D721Med (cell line): ENCODE measurements at regions not wholly inside any gene's neighbourhood (a gene's known extent, or its start where the extent isn't known, plus 50 kb on each side); places are given as distances from the start of the nearest gene placed in this dataset.

ENCODE experiments used
- DNase-seq: peaks from one replicate; pipeline ENCODE4 v3.0.0; 2011; ENCODE audit warnings: low spot score; ENCODE audit not compliant: insufficient read length
- FAIRE-seq: peaks from 2 replicates; lab custom pipeline; 2011; peaks lifted over from hg19 to GRCh38; lab: Jason Lieb, UNC
- TF ChIP-seq, protein P1 (sequence below): IDR thresholded peaks from 2 replicates; pipeline ENCODE4 v1.5.1; 2012; ENCODE audit warnings: mild to moderate bottlenecking, control low read depth; ENCODE audit not compliant: insufficient read depth; ENCODE audit errors: missing control alignments

DNA sequence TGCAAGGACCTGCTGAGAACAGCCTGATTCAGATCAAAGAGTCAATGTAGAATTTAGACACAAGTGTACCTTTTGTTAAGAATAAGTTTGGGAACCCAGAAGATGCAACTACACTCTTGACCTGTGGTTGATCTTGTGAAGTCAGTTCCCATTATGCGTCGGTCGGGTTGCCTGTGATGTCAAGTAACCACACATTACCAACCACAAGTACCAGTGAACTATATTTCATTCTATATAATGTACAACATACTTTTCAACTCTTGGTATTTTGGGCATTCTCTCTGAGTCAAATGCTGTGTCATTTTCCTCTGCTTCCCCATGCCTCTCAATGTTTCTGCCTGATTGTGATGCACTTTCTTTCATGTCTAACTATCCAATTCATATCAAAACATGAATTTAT is 426.2 kb downstream of the ETV1 start:
- TF ChIP-seq, protein P1, sequence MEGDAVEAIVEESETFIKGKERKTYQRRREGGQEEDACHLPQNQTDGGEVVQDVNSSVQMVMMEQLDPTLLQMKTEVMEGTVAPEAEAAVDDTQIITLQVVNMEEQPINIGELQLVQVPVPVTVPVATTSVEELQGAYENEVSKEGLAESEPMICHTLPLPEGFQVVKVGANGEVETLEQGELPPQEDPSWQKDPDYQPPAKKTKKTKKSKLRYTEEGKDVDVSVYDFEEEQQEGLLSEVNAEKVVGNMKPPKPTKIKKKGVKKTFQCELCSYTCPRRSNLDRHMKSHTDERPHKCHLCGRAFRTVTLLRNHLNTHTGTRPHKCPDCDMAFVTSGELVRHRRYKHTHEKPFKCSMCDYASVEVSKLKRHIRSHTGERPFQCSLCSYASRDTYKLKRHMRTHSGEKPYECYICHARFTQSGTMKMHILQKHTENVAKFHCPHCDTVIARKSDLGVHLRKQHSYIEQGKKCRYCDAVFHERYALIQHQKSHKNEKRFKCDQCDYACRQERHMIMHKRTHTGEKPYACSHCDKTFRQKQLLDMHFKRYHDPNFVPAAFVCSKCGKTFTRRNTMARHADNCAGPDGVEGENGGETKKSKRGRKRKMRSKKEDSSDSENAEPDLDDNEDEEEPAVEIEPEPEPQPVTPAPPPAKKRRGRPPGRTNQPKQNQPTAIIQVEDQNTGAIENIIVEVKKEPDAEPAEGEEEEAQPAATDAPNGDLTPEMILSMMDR = no peak
- FAIRE-seq (no peak), DNase-seq (no peak)

DNA sequence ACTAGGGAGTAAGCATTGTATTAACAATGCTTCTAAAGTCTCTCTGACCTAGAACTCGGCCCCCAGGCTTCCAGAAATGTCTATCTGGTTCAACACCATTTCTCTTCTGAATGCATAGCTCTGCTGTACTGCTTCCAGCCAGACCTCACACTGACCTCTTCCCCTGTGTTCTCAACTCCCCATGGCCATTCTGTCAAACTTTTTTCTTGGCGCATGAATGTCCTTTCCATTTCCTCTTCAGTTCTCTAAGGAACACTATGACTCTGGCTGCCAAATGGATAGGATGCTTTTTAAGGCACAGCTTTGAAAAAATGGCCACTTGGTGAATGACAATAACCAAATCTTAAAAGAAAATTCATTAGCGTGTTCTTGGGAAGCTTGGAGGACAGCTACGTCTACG is 425.8 kb downstream of the ETV1 start:
- FAIRE-seq (no peak), DNase-seq (no peak)
- TF ChIP-seq, protein P1 = no peak

DNA sequence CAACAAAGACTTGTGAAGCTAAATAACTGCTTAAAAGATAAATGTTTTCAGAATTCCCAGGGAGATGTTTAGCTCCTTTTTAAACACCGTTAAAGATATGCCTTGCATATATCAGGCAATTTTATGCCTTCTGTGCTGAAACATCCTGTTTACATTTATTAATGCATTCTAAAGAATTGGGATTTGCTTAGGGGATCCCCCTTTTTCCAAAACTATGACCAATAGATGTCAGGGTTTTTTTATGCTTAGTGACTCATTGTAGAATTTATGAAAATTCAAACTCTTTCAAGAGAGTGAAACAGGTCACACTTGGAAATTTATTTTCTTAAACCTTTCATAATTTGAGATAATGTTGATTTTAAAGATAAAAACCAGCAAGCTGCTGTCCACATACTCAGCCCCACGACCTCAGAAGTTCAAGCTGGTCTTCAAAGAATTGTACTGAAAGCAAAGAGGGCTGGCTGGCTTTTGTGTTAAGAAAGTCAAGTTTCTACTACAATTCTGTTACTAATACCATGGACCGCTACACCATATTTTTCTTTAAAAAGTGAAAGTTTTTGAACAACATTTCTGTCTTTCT is 411.8 kb downstream of the ETV1 start:
- no peak for FAIRE-seq
- DNase-seq = no peak
- TF ChIP-seq, protein P1 = no peak

DNA sequence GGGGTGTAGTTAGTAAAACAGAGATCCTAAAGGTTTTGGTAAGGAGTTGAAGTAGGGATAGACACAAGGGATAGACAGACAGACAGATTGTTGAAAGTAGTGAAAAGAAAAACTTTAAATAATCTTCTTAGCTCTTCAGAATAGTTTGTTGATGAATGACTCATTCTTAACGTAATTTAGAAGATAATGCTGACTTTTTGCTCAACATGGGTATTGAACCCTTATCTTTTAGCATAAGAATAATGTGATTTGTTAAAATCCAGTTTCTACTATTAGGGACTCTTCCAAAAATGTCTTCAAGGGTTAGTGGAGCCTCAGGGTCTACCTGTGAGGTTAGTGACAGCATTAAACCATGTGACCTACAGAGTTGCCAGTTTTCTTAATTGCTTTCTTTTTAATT is 411.2 kb downstream of the ETV1 start:
- DNase-seq (no peak), FAIRE-seq (no peak)

DNA sequence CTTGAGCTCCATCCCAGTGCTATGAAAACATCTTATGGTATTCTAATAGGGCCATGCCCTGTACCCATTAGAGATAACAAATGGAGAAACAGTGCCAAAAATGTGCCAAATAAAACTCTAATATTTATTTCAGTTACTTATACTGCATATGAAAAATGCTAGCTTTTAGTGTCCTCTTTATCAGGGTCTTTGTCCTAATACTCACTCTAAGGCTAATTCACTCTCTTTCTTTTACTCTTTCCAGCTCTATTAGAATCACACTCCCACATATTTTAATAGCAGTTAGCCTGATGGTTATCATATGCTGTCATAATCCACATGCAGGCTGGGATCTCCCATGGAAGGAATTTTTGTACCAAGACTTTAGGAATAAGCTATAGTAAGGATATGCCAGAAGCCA is 408.4 kb downstream of the ETV1 start:
- no peak for FAIRE-seq
- no peak for DNase-seq
- TF ChIP-seq, protein P1 = no peak

More for the DNA sequence above, 411.2 kb downstream of the ETV1 start:
- TF ChIP-seq, protein P1 = no peak

DNA sequence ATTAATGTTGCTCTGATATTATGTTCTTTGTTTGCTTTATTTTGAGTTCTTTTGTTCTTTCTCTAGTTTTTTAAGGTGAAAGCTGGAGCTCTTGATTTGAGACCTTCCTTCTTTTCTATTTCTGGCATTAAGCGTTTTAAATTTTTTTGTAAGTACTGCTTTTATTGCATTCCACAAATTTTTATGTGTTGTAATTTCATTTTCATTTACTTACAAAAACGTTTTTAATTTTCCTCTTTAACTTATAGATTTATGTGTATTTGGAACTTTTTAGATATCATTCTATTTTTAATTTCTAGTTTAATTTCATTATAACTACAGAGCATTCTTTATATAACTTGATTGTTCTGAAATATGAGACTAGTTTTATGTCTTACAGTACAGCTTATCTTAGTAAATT is 395.6 kb downstream of the ETV1 start:
- FAIRE-seq (no peak), DNase-seq (no peak)
- TF ChIP-seq, protein P1 = no peak

DNA sequence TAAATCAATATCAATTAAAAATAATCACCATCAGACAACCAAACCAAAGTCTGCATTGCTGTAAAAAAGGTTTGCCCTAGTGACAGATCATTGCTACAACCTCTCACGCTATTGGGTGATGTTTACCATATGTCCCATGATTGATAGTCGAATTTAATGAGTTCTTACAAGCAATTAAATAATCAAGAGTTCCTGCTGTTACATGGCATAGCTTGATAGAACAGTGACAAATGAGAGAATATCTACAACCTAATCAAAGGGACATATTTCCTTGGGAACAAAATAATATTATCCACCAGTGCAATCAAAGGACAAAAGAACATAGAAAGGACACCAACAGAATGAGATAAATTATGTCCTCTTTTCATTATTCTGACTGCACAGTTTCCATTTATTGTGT is 387.4 kb downstream of the ETV1 start:
- DNase-seq (no peak), FAIRE-seq (no peak)
- TF ChIP-seq, protein P1 = no peak
